ENCODE measurements at regions not wholly inside any gene's neighbourhood (a gene's known extent, or its start where the extent isn't known, plus 50 kb on each side); places are given as distances from the start of the nearest gene placed in this dataset.
"Not testable (repeated sequence)": the region's sequence is repeated elsewhere in the genome, so short reads cannot be mapped to it uniquely, and the experiment has no call there.

- DNase-seq, result no peak
These were observed 854.3 kb downstream of the CDH8 start for GRCh38 chr16:61181982-61182381.

GRCh38 chr16:61179561-61179960 lies 856.7 kb downstream of the CDH8 start:
- no peak for DNase-seq

DNA sequence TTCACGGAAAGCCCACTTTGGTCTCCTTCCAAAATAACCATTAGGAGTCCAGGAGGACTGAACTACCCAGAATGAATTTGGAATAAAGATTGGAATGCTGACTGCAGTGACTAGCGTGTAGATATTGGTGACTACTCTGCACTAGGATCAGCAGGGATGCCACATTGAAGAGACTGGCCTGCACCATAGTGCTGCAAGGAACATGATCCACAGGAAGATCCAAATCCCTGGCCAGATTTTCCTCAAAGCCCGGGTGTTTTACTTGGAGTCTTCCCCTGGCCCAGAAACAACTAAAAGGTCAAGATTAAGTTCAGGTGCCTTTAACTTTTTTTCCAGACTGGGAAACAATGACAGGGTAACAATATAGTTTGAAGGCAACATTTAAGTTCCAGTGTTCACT lies 870.4 kb downstream of the CDH8 start:
- DNase-seq, result no peak

GRCh38 chr16:61150351-61150750 lies 885.9 kb downstream of the CDH8 start:
- DNase-seq, result no peak

- DNase-seq, result no peak
These were observed 886.5 kb downstream of the CDH8 start for GRCh38 chr16:61149709-61150108.

DNA sequence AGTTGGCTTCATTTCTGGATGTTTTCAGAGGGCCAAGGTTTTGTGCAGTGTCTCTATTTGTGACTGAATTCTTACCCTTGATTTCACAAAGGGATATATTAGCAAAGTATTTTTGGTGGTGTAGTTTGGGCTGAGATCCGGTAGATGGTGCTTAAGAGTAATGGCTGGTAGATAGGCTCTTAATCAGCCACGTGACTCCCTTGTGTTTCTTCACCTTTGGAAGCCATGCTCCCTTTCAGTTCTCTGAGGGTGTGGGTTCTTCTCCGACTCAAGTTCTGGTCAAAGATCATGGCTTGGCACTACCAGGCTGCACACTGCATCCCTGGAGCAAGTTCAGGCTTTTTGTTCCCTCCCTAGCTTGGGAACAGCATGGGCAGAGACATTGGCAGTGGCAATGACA lies 887.3 kb downstream of the CDH8 start:
- DNase-seq, result no peak

- DNase-seq, result no peak
These were observed 889.8 kb downstream of the CDH8 start for GRCh38 chr16:61146429-61146828.

DNA sequence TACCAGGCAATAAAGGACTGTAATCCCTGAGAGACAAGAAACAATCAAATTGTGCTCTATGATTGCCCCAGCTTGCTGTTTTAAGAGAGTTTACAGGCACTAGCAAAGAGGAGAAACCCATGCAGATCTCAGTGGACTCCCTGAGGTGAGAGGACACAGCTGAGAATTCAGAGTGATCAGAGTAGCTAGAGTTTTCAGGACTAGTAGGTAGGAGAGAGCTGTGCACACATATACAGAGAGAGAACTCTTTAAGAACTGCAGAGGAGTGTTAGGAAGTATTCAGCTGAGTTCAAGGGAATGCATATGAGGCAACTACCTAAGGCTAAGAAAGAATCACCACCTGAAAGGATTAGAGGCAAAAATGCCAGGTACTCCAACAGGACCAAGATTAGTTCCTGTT lies 904.8 kb downstream of the CDH8 start:
- DNase-seq, result no peak

DNA sequence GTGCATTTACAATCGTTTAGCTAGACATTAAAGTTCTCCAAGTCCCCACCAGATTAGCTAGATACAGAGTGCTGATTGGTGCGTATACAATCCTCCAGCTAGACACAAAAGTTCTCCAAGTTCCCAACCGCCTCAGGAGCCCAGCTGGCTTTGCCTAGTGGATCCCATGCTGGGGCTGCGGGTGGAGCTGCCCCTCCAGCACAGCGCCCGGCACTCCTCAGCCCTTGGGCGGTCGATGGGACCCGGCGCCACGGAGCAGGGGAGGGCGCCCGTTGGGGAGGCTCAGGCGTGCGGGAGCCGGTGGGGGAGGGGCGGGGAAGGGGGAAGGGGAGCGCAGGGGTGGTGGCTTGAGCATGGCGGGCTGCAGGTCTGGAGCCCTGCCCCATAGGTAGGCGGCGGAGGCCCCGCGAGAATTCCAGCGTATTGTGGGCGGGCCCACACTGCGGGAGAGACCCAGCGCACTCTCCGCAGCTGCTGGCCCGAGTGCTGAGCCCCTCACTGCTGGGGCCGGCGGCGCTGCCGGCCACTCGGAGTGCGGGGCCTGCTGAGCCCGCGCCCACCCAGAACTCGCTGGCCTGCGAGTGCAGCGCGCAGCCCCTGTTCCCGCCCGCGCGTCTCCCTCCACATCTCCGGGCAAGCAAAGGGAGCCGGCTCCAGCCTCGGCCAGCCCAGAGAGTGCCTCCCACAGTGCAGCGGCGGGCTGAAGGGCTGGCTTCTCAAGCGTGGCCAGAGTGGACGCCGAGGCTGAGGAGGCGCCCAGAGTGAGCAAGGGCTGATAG lies 907.5 kb downstream of the CDH8 start:
- no peak for DNase-seq

DNA sequence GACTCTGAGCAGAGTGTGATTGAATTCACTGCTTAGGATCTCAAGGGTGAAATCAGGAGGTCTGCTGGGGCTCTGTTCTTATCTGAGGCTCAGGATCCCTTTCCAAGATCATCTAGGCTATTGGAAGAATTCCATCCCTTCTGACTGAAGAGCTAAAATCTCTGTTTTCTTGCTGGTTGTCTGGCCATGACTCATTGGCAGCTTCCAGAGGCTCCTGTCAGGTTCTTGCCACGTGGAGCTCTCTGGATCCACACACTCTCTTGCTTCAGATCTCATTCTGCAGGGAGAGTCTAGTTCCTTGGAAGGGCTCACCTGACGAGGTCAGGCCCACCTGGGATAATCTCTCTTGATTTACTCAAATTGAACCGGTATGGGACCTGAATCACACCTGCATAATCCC lies 930.7 kb downstream of the CDH8 start:
- no peak for DNase-seq

DNA sequence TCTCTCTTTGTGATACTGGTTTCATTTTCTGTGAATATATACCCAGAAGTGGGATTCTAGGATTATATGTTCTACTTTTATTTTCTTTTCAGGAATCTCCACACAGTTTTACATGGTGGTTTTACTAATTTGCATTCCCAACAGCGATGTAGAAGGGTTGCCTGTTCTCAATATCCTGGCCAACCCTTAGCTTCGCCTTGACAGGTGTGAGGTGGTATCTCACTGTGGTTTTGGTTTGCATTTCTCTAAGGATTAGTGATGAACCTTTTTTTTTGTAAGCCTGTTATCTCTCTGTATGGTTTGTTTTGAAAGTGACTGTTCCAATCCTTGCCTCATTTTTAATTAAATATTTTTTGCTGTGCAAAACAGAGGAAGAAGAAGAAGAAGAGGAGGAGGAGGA lies 937.7 kb downstream of the CDH8 start:
- DNase-seq, result no peak

DNA sequence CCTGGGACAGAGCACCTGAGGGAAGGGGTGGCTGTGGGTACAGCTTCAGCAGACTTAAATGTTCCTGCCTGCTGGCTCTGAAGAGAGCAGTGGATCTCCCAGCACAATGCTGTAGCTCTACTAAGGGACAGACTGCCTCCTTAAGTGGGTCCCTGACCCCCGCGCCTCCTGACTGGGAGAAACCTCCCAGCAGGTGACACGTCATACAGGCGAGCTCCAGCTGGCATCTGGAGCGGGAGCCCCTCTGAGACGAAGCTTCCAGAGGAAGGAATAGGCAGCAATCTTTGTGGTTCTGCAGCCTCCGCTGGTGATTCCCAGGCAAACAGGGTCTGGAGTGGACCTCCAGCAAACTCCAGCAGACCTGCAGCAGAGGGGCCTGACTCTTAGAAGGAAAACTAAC lies 944.9 kb downstream of the CDH8 start:
- not testable (repeated sequence) for DNase-seq

- no peak for DNase-seq
These were observed 952.5 kb downstream of the CDH8 start for GRCh38 chr16:61083711-61084110.

DNA sequence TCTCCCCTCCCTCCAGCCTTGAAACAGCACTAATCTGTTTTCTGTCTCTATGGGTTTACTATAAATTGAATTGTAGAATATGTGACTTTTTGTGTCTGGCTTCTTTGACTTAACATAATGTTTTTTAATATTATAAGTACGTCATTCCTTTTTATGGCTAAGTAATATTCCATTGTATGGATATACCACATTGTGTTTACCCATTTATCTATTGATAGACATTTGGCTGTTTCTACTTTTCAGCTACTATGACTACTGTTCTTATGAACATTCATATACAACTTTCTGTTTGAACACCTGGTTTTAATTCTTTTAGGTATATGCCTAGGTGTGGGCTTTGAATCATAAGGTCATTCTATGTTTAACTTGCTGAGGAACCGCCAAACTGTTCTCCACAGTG lies 961.9 kb downstream of the CDH8 start:
- DNase-seq, result no peak

DNA sequence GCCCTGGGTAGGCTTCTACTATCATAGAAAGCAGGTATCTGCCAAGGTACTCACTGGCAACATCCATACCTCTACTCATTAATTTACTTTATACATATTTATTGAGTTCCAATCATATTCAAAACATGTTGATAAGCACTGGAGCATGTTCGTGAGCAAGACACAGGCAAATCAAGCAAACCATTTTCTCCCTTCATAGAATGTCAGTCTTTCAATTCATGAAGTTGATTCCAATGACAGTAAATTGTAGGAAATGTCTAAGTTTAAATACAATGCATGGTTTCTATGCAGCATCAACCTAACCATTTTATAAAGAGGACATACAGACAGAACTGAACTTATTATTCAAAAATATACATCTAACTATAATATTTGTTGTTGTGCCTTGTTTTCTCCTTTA lies 978.6 kb downstream of the CDH8 start:
- no peak for DNase-seq

DNA sequence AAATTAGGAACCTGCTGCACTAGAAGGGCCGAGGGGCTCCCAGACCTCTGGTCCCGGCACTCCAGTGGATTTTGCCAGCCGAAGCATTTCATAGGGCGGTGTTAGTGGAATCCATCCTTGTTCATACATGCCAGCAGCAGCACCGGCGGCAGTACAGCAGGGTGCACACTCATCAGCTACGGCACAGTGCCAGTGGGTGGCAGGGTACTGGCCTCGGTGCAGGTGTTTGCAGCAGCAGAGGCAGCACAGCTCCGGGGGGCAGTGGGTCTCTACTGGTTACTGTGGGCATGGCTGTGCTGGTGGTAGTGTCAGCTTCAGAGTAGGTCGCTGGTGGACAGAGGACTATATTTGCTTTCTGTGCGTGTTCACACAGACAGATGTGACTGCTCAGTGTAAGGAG lies 985.7 kb downstream of the CDH8 start:
- no peak for DNase-seq

DNA sequence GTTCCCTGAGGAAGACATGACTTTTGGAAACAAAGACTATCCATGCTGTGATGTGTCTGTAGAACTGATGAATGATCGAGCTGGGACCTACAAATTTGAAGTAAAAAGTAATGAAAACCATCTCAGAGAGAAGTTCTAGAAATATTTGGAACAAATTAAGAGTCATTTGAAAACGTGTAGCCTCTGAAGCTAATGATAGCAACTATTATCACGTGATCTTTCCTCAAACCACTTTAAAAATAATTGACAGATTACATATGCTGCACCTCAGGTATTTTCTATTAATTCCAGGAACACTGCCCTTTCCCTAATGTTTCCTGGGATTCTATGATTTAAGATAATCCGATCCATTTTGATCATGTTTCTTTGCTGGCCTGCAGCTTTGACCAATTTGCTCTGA lies 990.3 kb downstream of the CDH8 start:
- DNase-seq, result no peak

DNA sequence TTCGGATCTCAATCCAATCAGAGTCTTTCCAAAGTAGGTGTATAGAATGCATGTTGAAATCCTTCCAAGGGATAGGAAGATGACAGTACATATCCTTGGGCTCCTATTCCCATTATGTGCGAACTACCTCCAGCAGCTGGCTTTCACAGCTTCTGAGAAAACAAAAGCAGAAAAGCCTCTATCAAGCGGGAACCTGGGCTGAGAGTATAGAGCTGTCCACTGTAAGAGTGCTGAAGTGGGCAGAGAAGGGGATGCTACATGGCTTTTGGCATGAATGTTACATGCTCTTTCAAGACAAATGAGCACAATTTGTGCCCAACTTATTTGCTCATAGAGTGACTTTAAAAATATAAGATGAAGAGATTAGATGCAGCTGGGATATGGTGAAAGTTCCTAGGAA lies 993.5 kb downstream of the CDH8 start:
- DNase-seq, result peak; percentile 19

GRCh38 chr16:61030616-61031015 lies 1005.6 kb downstream of the CDH8 start:
- DNase-seq, result no peak

GRCh38 chr16:61024180-61024900 lies 1011.9 kb downstream of the CDH8 start:
- DNase-seq, result no peak

DNA sequence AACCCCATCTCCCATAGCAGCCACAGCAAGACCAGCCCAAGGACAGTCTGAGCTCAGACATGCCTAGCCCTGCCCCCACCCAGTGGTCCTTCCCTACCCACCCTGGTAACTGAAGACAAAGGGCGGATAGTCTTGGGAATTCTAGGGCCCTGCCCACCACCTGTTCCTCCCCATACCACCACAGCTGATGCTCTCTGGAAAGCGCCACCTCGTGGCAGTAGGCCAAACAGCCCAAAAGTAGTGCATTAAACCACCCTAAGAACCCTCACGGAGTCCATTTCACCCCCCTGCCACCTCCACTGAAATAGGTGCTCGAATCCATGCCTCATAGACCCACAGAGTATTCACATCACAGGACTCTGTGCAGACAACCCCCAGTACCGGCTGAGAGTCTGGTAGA lies 1021.4 kb downstream of the CDH8 start:
- DNase-seq, result no peak

GRCh38 chr16:61007694-61008093 lies 1028.5 kb downstream of the CDH8 start:
- DNase-seq, result no peak

DNA sequence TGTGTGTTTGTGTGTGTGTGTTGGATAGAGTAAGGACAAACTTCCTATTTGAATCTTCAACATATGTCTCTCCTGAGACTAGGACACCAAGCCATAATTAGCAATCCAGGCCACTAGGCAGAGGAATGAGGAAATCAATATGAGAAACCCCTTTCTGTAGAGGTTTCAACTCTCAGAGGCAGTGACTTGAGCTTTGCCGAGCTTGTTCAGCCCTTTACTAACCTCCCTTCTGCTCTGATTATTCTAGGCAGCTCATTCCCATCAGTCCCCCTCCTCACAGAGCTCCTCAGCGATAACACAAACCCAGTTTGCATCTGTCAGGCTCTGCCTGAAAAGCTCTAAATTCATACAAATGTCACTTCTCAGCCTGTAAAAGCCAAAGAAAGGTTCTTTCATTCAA lies 1030.3 kb downstream of the CDH8 start:
- no peak for DNase-seq
